ENCODE measurements at regions not wholly inside any gene's neighbourhood (a gene's known extent, or its start where the extent isn't known, plus 50 kb on each side); places are given as distances from the start of the nearest gene placed in this dataset.
"Not testable (repeated sequence)": the region's sequence is repeated elsewhere in the genome, so short reads cannot be mapped to it uniquely, and the experiment has no call there.

DNA sequence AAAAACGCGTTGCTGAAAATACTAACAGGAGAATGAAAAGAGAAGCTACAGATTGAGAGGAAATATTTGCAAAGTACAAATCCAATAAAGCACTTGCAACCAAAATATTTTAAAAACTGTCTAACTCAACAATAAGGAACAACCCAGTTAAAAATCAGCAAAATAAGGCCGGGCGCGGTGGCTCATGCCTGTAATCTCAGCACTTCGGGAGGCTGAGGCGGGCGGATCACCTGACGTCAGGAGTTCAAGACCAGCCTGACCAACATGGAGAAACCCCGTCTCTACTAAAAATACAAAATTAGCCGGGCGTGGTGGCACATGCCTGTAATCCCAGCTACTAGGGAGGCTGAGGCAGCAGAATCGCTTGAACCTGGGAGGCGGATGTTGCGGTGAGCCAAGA lies 798.6 kb downstream of the PLCL1 start:
- TF ChIP-seq, protein P1, sequence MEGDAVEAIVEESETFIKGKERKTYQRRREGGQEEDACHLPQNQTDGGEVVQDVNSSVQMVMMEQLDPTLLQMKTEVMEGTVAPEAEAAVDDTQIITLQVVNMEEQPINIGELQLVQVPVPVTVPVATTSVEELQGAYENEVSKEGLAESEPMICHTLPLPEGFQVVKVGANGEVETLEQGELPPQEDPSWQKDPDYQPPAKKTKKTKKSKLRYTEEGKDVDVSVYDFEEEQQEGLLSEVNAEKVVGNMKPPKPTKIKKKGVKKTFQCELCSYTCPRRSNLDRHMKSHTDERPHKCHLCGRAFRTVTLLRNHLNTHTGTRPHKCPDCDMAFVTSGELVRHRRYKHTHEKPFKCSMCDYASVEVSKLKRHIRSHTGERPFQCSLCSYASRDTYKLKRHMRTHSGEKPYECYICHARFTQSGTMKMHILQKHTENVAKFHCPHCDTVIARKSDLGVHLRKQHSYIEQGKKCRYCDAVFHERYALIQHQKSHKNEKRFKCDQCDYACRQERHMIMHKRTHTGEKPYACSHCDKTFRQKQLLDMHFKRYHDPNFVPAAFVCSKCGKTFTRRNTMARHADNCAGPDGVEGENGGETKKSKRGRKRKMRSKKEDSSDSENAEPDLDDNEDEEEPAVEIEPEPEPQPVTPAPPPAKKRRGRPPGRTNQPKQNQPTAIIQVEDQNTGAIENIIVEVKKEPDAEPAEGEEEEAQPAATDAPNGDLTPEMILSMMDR (IDR thresholded peaks at IDR 0.05): not testable (repeated sequence)
- TF ChIP-seq POLR2A (IDR thresholded peaks at IDR 0.05): not testable (repeated sequence)
